HG02885 (cell line): ENCODE measurements at regions not wholly inside any gene's neighbourhood (a gene's known extent, or its start where the extent isn't known, plus 50 kb on each side); places are given as distances from the start of the nearest gene placed in this dataset.

Experiments
- ATAC-seq: cut with Tn5 transposase; IDR thresholded peaks from one replicate; pipeline ENCODE4 v1.9.1; 2021; ENCODE audit warnings: mild to moderate bottlenecking; ENCODE audit not compliant: unreplicated experiment, poor library complexity

DNA sequence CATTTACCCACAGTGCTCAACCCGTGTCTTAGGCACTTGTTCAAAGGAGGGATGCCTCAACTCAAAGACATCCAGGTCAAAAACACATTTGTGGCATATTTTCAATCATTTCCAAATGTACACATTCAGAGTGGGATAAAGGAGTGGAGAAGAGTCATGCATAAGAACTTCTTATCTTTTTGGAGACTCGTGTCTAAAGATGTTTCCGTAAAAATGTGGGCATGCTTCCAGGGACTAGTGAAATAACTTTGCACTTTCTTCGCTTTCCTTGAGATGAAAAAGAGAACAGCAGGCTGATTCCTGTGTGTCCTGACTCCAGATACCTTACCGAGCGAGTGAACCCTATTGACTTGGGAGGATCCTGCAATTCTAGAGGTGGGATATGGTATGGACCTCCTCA lies 256.6 kb upstream of the KCNJ16 start:
- no peak for ATAC-seq

DNA sequence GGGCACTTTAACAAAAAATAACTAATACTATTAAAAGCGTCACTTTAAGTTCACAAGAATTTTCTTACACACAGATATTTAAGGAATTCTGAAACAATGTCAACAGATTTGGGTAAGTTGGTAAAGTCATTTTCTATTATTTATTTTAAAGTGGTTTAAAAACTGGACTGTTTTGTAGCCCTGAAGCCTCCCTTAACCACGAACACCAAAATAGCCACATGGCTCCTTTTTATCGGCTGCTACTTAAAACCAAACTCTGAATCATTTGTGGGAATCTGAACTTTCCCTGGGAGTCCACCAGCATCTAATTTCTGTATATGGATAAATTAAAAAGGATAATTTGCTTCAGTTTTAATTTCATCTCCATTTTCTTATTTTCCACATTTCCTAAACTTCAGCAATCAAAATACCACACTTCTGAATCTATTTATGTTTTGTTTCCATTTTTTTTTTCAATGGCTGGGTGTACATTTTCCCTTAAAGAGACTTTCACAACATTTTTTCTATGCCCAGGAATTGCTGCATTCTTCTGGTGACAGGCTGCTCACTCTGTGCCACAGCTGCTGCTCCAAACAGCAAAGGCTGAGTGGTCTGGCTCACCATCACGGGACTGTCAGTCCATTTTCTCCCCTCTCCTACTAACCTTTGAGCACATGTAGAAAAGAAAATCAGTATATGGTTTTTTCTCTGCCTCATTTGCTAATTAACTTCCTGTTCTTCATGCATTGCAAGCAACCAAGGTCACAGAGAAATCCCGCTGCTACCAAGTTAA lies 255.5 kb upstream of the KCNJ16 start:
- no peak for ATAC-seq

GRCh38 chr17:69820876-69821473 lies 254.1 kb upstream of the KCNJ16 start:
- ATAC-seq: no peak

- ATAC-seq: no peak
Measured at GRCh38 chr17:69822314-69822875, 252.6 kb upstream of the KCNJ16 start.

DNA sequence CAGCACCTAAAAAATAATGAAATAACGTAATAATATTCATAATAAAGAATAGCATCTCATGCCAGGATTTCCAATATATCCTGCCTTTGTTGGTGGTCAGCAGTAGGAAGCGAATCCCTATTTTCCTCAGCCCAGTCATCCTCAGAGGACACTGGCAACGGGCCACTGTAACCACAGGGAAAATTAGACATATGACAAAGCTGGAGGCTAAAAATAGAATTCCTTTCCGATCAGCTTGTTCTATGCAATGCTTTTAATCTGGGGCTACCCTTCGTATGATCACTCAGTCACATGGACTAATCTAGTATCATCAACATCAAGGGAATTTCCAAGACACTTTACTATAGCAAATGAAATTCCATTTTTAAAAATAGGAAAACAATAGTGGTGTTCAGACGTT lies 246.9 kb upstream of the KCNJ16 start:
- ATAC-seq: no peak

DNA sequence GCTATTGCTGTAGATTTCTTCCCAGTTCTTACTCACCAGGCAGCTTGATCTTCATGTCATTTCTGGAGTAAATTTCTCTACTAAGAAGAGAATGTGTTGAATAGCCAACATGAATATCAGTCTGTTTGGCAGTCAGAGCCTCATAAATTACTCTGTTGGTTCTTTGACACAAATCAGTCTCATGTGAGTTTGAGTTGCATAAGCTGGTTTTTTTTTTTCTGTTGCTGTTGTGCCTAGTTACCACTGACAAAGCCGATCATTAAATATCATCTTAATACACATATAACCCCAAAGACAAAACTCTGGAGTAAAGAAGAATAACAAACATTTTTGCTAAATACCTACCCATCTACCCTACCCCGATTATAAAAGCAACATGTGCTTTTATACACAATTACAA lies 240.5 kb upstream of the KCNJ16 start:
- ATAC-seq: no peak

GRCh38 chr17:69851736-69852135 lies 223.3 kb upstream of the KCNJ16 start:
- ATAC-seq: no peak

DNA sequence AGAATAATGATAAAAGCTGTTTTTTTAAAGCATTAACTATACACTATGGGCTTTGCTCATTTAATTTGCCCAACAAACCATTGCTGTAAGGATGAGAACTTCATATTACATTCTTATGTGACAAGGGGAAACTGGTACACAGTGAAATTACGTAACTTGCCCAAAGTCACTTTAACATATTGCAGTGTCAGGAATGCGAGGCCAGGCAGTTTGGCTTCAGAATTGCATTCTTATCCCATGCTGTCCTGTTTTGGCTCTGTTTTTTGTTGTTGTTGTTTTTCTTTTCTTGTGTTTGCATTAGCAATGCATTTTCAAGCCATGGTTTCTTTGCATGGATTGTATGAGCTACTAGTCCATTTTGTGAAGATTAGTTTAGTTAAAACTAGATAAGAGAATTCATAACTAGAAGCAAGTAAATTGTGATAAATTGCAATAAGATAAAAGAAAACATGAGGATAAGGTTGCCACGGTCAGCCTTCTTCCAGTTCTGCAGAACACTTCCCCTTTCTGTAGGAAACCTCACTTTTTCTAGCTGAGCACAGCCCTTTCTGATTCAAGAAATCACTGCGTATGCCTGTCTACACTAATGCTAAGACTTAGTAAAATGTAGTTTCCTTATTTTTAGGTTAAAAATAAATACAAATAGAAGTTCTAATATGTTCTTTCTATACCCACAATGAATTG lies 221.3 kb upstream of the KCNJ16 start:
- ATAC-seq: no peak

GRCh38 chr17:69854225-69854780 lies 220.7 kb upstream of the KCNJ16 start:
- ATAC-seq: no peak

DNA sequence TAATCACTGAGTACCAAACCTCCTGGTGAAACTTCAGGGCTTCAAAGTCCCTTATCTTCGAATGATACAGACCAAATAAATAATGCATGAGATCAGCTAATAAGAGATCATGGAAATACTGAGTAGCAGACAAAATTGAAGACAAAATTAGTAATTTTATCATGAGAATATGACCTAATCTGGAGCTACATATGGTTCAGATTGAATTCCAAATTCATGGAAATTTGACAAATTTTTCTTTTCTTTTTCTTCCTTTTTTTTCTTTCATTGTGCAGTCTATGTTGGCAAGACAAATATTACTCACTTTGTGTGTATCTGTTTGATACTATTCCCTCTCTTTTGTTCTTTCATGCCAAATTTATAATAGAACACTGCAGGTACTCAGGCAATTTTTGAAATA lies 218.1 kb upstream of the KCNJ16 start:
- ATAC-seq: no peak

- ATAC-seq: no peak
Measured at GRCh38 chr17:69857412-69857835, 217.6 kb upstream of the KCNJ16 start.

DNA sequence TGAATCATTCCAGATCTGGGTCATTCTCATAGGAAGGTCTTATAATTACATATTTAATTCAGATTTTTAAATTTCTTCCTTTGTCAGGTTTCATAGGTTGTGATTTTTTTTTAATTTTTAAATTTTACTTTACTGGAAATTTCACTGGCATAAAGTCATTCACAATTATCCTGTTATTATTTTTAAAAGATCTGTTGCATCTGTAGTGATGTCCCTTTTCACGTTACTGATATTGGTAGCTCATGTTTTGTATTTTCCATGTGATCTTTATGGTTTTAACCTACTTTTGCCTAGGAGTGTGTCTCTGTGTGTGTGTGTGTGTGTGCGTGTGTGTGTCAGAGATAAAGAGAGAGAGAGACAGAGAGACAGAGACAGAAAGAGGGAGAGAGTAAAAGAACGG lies 216.6 kb upstream of the KCNJ16 start:
- no peak for ATAC-seq

GRCh38 chr17:69860142-69860680 lies 214.8 kb upstream of the KCNJ16 start:
- ATAC-seq: no peak

DNA sequence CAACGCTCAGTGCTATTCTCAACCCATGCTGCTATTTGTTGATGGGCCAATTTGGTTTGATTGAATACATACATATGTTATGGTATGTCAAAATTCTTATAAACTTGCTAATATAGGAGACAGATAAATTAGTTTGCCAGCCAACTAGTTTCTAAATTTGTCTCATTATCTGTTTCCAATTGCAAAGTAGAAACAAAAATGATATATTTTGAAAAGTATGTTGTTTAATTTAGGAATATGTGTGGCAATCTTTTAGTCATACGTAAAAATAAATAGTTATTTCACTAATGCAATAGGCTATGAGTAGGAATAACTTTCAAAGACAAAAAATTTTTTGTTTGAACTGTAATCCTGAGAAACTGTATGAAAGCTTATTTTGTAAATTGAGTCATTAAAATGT lies 210.6 kb upstream of the KCNJ16 start:
- ATAC-seq: no peak

- peak; percentile 90 for ATAC-seq
Measured at GRCh38 chr17:69869667-69870066, 205.4 kb upstream of the KCNJ16 start.

DNA sequence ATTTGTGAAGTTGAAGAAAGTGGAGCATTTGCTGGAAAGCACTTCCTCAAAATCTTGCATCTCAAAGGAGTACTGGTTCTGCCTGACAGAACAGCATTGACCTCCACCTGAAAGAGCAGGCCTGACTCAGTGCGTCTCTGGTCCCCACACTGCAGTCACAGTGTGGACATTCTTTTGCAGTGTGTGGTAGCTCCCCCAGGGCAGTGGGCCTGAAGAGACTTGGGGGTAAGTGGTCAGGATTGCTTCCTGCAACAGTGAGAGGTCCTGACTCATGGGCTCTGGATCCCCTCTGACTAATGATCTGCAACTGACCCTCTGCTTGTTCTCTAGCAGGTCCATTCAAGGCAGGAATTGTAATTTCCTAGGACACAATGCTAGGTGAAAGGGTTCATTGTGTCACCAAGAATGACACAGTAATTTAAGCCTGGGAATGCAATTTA lies 204.9 kb upstream of the KCNJ16 start:
- peak; percentile 66 for ATAC-seq

DNA sequence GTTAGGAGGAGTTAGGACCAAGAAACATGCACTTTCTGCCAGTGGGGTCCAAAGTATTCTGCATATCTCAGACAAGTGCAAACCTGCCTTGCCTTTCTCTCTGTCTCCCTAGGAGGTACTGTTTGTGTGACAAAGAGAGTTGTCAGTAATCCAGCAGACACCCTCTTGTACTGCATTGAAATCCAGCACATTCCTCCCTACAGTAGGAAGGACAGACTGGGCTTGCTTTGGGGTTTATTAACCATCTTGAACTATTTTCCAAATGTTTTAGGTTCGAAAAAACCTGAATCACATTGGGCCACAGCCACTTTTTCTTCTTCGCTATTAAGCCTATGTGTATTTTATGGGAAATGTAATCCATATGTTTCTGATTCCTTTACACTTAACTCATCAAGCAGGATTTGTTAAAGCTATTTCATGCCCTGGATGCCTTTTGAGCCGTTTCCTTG lies 204.2 kb upstream of the KCNJ16 start:
- no peak for ATAC-seq

DNA sequence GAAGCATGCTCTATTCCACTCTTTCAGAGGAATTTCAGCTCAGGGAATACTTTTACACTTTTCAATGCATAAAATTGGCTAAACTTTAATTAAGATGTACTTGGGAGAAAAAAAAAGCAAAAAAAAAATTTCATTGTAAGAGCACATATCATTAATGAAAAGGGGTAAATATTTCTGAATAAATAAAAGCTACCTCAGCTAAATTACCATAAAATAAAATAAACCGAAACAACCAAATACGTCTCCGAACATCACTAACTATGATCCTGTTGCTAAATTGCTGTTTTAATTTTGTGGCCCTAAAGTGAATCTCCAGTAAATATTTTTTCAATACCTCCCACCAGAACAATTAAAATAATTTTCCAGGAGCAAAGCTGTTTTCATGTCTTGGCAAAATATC lies 203.7 kb upstream of the KCNJ16 start:
- ATAC-seq: no peak

DNA sequence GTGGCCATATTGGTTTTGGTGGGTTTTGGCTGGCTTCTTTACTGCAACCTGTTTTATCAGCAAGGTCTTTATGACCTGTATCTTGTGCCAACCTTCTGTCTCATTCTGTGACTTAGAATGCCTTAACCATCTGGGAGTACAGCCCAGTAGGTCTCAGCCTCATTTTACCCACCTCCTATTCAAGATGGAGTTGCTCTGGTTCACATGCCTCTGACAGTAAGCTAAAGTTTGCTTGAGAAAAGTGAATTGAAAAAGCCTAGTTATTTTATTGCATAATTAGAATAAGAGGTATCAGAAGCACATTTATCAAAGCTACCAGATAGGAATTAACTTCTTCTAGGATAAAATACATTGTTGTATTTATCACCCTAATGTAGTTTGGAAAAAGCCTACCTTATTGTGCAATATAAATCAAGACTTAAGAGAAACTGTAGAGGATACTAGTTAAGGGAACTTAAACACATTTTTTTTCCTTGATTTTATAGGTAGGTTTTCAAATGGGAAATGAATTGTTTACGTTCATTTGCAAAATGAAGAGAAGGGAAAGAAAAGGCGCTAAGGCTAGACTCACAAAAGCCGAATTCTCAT lies 202.3 kb upstream of the KCNJ16 start:
- ATAC-seq: no peak

GRCh38 chr17:69874175-69874670 lies 200.8 kb upstream of the KCNJ16 start:
- no peak for ATAC-seq
